Suprapubic skin (tissue), 3 donors: ENCODE measurements at regions not wholly inside any gene's neighbourhood (a gene's known extent, or its start where the extent isn't known, plus 50 kb on each side); places are given as distances from the start of the nearest gene placed in this dataset.
"Not testable (repeated sequence)": the region's sequence is repeated elsewhere in the genome, so short reads cannot be mapped to it uniquely, and the experiment has no call there.

Experiments used
- CTCF ChIP-seq, 2 donors: fragments of 200-600 bp in 1 of 2; fragments of 450-650 bp in 1 of 2; sonication (generic) in 1 of 2; IDR thresholded peaks; one replicate each; pipeline ENCODE4 v1.5.1; 2016 to 2019; ENCODE audit warnings: antibody characterized with exemption in 2 of 2, mild to moderate bottlenecking in 1 of 2, moderate library complexity in 1 of 2
- EP300 ChIP-seq: sonication (generic); formaldehyde crosslinking; IDR thresholded peaks from one replicate; pipeline ENCODE4 v1.6.1; 2017; ENCODE audit warnings: antibody characterized with exemption

GRCh38 chr6:84831924-84832323 lies 67.5 kb upstream of the TBX18 start:
- not testable (repeated sequence) for TF ChIP-seq EP300; CTCF (IDR thresholded peaks at IDR 0.05)
